ENCODE measurements at regions not wholly inside any gene's neighbourhood (a gene's known extent, or its start where the extent isn't known, plus 50 kb on each side); places are given as distances from the start of the nearest gene placed in this dataset.

DNA sequence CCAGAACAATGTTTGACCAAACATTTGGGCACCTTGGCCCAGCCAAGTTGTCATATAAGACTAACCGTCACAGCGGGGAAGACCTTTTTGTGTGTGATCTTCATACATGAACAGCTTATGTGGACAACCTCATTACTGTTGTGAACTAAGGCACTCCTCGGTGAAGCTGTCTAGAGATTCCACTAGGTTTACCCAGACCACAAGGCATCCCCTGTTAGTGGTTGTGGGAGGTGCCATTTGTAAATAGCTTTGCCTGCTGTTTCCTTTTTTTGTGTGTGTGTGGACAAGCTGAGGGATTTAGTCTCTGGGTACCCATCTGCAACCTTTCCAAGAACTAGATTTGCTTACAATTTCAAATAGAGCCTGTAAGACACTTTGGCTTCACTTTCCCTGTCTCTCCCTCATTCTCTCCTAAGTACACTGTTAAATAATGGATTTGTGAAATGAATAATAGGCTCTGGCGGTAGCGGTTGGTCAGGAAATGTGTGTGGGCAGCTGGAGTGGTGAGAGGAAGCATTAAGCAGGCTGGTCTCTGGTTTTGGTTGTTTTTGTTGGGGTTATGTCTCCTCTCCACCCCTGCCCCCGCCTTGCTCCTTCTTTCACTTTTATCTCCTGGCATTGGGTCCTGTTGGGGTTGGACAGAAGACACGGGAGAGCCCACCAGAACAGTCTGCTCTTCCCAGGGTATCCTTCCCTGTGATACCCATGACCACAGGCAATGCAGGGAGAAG, 727.6 kb downstream of the VRK1 start:
- DNase-seq (ENCODE audit: low read depth) = no peak

DNA sequence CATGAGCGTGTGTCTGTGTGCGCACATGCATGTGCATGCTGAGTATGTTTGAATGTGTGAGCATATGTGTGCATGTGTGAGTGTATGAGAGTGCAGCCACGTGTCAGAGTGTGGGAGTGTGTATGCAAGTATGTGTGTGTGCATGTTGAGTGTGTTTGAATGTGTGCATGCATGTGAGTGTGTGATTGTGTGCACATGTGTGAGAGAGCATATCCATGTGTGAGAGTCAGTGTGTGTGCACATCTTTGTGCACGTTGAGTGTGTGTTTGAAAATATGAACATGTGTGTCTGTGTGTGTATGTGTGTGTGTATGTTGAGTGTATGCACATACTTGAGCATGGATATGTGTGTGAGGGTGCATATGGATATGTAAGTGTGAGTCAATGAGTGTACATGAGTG, 730.8 kb downstream of the VRK1 start:
- no peak for DNase-seq (ENCODE audit: low read depth)

DNA sequence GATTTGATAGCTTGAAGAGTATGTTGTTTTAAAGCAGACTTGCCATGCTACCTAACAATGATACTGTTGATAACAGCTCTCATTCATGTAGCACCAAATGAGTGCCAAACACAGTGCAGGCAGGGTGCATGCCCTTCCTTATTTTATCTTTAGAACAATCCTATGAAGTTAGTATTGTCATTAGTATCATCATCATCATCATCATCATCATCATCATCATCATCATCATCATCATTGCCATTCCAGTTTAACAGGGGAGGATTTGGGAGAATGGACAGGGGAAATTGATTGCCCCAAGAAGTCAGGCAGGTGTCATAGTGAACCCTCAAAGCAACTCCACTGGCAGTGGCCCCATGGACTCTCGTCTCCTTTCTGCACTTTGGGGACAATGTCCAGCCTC, 734.9 kb downstream of the VRK1 start:
- no peak for DNase-seq (ENCODE audit: low read depth)

DNA sequence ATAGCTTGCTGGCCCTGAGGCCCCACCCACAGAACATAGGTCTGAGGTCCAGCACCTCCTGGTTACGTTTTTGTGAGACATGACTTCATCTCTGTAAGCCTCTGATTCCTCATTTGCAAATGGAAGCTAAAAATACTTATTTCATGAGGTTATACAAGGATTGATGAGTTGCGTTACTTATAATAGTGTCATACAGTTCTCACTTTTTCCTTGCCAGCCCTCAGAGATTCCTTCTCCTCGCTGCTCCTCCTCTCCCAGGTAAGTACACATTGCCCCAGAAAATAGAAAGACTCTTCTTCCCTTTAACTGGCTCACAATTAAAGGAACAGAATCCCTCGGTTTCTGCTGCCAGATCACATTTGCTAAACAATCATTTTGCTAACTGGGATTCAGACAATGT, 739.2 kb downstream of the VRK1 start:
- no peak for DNase-seq (ENCODE audit: low read depth)

DNA sequence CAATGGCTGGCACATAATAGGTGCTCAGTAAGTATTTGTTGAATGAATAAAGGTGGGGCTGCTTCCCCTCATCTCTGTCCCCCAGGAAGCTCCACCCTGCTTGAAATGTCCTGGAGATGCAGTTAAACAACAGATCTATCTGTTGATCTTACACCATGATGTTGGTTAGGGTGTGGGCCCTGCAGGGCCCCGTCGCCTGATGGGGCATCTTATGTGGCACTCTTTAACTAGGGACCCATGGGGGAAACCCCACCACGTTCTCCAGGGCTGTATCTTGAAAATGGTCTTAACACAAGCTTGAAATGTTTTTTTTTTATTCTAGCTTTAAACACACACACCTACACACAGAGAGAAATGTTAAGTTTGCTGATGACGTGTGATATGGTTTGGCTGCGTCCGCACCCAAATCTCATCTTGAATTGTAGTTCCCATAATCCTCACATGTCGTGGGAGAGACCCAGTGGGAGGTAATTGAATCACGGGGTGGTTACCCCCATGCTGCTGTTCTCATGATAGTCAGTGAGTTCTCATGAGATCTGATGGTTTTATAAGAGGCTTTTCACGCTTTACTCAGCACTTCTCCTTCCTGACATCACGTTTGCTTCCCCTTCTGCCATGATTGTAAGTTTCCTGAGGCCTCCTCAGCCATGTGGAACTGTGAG, 741.7 kb downstream of the VRK1 start:
- no peak for DNase-seq (ENCODE audit: low read depth)

DNA sequence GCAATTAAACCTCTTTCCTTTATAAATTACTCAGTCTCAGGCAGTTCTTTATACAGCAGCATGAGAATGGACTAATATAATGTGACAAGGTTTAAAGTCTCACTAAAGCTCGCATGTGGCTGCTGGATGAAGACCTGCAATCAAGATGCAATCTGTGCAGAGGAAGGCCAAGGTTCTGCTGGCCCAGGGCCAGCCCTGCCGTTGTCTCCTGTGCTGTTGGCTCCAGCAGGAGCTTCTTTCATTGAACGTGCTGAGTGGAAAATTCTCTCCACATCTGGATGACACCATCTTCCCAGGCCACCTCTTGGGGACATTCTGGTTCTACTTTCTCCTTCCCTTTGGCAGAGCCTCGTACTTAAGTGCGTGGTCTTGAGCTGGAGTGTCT, 742.2 kb downstream of the VRK1 start:
- DNase-seq (ENCODE audit: low read depth) = no peak

DNA sequence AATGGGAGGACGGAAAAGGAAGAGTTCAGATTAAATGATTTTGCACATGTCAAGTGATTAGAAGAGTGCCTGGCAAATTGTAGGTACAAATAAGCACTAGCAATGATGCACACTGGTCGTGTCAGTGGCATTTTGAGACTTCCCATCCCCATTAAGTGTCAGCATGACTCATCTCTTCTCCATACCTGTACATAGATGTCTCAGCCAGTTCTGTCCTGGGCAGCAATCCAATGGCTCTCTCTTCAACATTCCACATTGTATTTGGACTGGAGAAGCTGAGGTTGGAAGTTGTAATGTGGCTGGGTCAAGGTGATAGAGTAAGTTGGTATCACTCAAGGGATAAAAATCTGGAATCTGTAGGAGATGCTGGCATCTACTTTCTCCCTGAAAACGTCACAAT, 742.7 kb downstream of the VRK1 start:
- DNase-seq (ENCODE audit: low read depth) = no peak

DNA sequence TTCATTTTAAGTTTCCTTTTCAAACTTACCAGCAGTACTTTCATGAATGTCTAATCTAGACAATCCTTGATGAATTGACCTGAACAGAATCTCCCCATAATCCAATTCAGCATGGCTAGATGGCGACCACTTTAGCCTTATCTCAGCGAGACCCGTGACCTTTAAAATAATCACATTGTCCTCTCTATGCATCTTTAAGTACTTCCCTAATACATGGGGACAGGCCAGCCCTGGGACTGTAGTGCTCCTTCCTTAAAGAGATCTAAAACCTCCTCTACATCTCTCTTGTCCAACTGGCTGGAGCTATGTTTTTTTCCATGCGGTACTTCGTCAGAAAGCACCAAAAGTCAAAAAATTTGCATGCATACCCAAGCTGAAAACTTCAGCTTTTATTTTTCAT, 746.0 kb downstream of the VRK1 start:
- no peak for DNase-seq (ENCODE audit: low read depth)

DNA sequence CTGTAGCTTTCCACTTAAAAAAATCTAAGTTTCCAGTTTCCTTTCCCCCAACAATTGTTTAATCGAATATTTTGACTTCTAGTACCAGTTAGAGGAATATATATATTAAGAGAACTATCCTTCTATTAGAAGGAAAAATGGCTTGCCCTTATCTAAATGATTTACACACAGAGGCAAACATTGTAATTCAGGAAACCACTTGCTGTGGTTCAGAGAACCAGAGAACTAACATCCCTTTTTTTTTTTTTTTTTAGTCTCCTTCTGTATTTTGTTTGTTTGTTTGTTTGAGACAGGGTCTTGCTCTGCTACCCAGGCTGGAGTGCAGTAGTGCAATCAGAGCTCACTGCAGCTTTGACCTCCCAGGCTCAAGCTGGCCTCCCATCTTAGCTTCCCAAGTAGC, 746.6 kb downstream of the VRK1 start:
- no peak for DNase-seq (ENCODE audit: low read depth)

DNA sequence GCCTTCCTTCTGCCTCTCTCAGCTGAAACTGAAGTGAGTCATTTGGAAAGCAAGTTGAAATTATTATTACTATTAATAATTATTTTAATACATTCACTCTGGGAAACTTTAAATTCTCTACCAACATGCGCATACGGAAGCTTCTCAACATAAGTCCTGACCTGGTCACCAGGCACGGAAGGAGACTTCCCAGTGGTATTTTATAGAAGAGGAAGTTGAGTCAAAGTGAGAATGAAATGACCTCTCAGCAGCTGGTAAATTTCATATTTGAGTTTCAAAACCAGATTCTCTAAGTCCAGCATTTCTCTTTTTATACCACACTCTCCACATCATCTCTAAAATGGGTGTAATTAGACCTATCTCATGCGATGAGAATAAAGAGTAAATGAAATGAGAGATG, 747.4 kb downstream of the VRK1 start:
- DNase-seq (ENCODE audit: low read depth) = no peak

DNA sequence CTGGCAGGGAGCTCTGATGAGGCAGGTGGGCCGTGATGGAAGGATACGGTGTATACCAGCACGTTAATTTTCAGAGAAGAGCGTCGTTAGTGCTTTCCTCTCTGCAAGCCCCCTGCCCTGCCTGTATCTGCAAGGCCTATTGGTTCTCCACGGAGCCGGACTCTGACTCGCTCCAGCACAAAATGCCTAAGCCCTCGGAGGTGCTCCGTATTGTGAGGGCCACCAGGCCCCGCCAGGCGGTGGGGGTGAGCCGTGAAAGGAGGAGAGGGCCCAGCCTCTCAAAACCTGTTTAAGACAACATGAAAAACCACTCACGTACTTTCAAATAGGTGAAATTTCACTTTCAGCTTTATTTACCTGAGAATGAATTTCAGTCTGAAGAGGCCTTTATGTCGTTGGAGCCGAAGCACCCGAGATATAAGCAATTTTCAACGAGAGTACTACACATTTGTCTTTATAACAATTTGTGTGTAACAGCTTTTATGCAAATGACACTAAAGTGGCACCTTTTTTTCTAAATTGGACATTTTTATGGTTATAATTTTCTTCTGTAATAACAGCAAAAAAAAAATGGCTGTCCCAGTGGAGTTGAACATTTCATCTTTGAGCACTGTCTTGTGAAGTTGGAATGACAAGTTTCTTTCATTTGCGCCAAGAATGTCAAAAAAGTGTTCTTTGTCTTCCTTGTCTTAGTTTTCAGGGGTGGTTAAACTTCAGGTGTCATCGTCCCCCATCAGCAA, 749.5 kb downstream of the VRK1 start:
- DNase-seq (ENCODE audit: low read depth) = no peak

DNA sequence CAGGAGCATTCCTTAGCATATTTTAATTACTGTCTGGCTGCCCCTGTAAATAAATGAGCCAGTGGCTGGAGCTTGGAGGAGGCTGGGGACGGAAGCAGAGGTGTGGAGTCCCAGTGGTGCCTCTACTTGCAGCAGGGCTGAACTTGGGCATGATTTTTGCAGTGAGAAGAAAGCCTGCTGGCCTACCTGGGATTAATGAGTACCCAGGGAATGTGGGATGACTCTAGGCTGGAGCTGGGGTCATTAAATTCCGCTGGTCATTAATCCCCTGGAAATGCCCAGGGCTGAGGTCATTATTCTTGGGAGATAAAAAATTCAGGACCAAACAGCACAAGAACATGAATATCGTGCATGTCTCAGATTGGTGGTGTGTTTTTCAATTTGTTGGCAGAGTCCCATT, 753.3 kb downstream of the VRK1 start:
- DNase-seq (ENCODE audit: low read depth) = no peak

DNA sequence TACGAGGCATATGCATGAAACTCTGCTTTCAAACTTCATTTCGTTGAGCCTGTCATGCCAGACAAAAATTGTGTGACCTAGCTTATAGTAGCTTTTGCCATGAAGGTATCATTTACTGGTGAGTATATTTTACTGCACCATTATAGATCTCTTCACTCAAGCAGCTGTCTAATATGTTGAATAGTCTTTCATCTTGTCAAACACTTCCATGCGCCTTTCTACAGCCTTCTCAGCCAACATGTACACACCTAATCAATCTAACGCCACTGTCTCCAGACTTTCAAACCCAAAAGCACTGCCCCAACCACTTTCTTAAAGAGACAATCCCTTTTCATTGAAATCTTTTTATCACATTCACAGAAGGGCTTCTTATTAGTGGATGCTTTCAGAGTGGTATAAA, 757.4 kb downstream of the VRK1 start:
- DNase-seq (ENCODE audit: low read depth) = no peak

DNA sequence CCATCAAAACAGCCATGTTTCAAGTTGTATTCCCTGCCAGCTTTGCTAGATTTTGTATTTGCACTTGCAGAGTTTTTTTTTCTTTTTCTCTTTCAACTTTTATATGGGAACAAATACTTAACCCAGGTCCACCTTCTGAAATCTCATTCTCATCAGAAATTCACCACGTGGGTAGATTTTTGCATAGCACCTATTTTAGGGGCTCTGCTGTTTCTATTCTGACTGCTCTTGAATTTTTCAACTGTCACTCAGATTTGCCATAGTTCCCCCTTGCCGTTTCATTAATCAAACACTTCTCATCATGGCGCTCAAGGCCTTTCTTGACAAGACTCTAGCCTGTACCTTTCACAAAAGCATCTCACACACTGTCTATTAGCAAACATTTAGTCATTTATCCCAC, 767.2 kb downstream of the VRK1 start:
- no peak for DNase-seq (ENCODE audit: low read depth)

DNA sequence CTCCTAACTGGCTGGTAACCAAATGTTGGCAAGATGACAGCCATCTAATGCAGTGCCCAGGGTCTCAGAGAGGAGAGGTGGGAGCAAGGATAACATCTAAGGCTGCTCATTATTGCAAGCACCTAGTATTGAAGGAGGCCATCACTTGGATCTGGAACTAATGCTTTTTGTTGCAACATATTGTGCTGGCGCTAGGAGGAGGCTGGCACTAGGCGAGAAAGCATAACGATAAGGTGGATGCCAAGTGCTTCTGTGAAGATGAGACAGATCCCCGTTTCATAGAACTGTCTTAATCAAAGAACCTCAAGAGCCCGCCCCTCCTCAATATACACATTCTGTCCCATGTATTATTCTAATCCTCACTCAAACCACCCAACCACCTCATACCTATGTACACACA, 774.0 kb downstream of the VRK1 start:
- DNase-seq (ENCODE audit: low read depth) = no peak

DNA sequence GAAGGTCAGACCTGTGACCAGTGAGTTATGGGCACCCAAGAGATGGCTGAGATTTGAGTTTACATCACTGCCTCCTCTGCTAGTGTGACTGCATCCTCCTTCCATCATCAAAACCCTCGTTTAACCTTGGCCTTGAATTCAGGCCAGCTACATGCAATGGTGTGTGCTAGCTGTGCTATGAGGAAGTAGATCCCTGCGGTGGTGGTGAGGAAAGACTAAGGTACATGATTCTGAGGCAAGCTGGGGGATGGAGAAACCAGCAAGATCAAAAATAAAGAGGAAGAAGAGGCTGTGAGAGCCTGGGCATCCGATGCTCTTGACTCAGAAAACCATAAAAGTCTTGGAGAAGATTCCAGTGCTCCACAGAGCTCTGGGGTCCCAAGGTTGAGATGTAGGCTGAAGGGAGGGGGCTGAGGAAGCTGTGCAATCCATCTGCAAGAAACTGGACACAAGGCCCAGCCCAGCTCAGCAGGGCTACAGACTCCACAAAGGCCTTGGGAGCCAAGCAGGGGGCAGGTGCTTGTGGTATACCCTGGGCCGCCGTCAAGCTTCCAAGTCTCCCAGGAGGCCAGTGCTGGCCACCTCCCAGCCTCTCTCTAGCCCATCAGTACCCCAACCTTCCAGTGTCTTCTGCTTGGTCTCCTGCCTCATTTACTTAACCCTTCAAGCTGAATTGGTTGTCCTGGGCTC, 774.8 kb downstream of the VRK1 start:
- no peak for DNase-seq (ENCODE audit: low read depth)

DNA sequence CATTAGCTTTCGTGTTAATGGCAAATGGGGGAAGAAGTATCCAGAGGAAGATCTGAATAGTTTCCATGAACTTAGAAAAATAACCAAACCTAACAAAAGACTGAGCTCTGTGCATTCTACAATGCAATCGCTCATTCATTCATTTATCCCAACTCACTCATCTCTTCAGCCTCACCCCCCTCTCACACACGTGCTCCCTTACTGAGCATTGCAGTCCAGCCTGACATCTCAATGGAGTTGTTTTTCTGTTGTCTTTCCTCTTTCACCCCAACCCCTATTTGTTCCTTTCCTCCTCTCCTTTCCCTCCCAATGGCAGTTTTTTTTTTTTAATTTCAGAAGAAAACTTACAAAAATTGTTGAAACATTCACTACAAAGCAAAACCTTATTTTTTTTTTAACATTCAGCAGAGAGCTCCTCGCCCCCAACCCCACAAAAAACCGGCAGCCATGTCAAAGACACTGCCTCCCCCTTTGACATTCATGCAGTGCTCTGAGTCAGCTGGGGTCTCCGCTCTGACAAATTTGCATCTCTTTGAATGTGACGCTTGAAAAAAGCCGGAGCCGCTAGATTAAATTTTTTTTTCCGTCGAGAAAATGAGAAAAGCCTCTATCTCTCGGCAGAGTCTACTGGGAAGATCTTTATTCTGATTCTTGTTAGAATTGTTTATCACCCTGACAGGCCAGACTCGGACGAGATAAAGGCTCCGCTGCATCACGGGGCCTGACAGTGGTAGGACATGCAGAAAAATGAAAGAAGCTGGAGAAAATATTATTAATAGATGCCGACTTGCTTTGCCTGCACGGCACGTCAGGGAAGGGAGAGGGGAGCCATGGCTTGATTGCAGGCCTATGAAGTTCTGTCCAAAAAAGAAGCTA, 775.6 kb downstream of the VRK1 start:
- DNase-seq (ENCODE audit: low read depth) = no peak

DNA sequence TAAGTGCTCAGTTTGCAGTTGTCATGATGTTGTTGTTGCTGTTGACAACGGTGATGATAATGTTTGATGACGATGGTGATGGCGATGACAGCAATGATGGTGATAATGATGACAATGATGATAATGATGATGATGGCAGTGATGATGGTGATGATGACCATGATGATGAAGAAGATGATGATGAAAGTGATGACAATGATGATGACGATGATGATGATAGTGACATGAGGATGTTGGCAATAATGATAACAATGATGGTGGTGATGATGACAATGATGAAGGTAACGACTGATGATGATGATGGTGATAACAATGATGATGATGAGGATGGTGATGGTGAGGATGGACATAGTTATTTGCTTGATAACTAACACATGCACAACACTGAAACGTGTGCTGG, 778.5 kb downstream of the VRK1 start:
- no peak for DNase-seq (ENCODE audit: low read depth)

DNA sequence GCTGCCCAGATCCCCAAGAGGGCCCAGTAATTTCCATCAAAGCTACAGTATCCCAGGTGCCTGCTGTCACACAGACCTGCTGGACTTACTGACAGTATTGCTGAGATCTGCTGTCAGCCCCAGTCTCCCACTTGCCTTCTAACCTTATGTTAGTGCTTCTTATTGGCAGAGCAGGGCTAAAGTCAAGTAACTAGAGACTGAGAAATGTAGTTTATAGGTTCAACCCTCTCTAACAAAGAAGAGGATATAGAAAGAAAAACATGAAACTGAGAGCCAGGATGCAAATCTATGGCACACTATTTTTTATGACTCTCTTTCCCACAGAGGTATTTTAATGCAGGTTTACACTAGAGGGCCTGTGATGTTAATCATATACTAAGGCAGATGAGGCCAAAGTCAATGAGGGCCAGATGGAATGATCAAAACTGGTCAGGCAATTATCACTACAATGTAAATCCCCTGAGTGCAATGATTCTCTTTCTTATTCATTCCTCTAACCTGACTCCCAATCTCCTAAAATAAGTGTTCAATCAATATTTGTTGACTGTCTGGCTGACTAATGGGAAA, 781.9 kb downstream of the VRK1 start:
- no peak for DNase-seq (ENCODE audit: low read depth)

DNA sequence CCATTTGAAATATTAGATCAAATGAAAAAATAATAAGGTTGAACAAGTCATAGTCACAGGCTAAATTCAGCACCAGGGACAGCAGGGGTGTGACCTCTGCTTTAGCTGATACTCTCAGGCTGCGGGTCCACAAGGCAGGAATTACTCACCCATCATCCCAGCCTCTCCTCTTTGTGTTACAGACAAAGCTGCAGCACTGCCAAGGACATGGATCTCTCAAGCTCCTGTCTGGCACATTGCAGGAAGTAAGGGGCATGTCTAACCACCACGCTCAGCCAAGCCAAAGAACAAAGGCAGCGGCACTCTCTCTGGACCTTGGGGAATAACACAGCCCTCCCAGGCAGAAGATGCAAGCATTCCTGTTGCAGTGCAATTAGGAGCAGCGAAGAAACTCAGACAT, 783.8 kb downstream of the VRK1 start:
- DNase-seq (ENCODE audit: low read depth) = no peak

DNA sequence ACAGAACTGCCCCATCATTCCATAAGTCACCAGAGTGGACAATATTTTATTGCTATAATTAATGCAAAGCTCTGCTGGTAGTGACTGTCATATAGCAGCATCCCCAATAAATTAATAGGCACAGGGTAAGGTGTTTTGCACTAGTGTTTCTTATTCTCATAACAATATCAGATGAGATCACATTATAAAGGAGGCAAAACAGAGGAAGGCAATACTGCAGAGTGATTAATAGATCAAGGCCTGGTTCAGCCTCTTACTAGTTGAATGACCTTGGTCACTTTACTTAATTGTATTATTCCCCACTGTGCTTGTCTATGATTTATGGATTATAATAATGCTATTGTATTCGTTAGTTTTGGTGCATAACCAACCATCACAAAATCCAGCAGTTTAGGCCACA, 784.8 kb downstream of the VRK1 start:
- DNase-seq (ENCODE audit: low read depth) = no peak

DNA sequence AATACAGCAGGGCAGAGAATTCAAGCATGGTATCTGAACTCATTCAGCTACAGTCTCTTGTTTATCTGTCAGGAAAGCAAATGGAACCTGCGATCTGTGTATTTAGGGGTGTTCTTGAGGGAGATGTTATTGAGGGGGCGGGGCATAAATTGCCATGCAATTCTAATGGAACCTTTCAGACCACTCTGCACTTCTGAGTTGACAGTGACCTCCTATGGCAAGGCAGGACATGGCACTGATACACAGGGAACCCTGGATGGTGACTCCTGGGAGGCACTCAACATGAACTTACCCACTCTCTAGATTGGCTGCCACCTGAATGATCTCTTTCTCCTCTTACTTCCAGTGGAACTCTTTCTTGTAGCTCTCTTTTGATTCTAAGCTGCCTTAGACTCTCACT, 787.3 kb downstream of the VRK1 start:
- no peak for DNase-seq (ENCODE audit: low read depth)

All from CMK (cell line).